NOMO-1 treated with dmso at 0.1 percent for 144 hours (cell line): ENCODE measurements at regions not wholly inside any gene's neighbourhood (a gene's known extent, or its start where the extent isn't known, plus 50 kb on each side); places are given as distances from the start of the nearest gene placed in this dataset.

ENCODE experiments used
- DNase-seq: peaks from one replicate; lab custom pipeline; 2025; ENCODE audit not compliant: unreplicated experiment; lab: John Stamatoyannopoulos, UW

DNA sequence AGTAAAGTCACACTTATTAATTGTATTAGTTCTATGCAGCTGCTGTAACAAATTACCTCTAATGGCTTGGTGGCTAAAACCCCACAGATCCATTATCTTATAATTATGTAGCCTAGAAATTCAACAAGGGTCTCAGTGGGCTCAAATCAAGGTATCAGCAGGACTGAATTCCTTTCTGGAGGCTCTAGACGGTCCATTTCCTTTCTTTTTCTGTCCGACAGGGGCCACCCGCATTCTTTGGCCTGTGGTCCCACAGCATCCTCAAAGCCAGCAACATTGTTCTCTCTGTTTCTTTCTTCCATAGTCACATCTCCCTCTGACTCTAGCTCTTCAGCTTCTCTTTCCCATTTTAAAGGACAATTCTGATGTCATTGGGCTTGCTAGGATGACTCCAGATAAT is 276.3 kb upstream of the ZNF717 start:
- no peak for DNase-seq

DNA sequence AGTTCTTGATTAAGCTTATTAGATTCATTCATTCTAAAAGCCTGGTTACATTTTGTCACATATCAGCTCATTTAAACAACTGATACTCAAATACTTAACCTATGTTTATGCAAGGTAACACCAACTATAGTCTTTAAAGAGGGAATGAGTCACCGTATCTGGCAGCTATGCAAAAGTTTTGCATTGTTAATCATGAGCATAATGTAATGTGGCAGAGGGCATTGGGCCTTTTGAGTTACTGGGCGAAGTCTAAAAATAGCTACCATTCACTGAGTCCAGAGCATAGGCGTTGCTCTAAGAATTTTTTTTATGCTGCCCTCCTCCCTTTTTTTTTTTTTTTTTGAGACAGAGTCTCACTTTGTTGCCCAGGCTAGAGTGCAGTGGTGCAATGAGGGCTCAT is 277.7 kb upstream of the ZNF717 start:
- DNase-seq: no peak

DNA sequence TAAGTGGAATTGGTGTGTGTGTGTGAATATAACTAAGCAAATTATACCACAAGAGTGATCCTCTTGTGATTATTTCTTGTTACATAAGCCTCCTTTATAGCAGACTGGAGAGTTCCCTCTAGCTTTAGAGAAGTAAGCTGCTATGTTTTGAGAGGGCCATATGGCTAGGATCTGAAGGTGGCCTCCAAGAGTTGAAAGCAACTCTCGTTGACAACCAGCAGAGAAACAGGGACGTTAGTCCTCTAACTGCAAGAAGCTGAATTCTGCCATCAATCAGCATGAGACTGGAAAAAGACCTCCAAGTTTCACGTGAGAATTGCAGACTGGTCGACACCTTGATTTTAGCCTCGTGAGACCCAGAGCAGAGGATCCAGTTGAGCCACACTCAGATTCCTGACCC is 278.5 kb upstream of the ZNF717 start:
- DNase-seq: no peak

DNA sequence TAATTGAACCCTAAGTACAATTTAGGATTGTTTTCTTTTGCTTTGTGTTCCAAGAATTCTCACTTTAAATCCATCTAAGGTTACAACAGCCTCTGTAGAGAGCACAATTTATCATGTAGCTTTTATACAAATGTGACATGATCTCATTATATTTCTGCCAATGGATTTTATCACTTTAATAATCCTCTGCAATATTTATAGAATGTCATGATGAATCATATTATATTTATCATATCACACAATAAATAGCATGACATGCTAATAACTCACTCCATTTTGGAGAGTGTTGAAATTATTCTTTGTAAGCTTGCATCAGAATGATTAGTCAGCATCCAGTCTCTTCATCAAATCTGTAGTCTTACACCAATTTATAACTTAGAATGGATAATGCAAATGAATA is 280.6 kb upstream of the ZNF717 start:
- no peak for DNase-seq

DNA sequence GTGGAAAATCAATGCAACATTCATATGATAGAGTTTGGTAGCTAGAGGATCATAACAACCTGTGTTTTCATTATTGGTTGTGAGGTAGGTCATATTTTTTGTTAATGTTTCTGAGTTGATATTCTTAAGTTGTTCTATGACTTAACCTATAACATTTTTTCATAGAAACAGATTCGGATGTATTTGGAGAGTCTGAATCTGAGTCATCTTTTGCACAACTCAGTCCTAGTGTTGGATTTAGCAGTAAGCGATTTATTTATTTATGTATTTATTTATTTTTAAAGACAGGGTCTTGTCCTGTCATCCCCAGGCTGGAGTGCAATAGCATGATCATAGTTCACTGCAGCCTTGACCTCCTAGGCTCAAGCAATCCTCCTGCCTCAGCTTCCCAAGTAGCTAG is 292.8 kb upstream of the ZNF717 start:
- no peak for DNase-seq

DNA sequence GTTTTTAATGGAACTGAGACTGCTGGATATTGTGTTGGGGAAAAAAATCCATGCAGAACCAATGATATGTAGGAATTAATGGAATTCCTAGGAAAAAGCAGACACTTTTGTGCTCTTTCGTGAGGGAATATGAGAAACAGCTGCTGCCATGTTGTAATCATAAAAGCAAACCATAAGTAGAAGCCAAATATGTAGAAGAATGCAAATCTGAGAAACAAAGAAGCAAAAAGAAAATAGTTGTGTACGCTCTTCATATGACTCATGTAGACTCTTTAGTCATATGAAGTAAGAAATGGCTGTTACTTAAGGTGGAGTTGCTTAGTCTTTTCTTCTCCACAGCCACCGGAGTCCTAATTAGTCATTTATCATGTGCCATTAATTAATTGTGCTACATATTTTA is 298.6 kb upstream of the ZNF717 start:
- DNase-seq: no peak

DNA sequence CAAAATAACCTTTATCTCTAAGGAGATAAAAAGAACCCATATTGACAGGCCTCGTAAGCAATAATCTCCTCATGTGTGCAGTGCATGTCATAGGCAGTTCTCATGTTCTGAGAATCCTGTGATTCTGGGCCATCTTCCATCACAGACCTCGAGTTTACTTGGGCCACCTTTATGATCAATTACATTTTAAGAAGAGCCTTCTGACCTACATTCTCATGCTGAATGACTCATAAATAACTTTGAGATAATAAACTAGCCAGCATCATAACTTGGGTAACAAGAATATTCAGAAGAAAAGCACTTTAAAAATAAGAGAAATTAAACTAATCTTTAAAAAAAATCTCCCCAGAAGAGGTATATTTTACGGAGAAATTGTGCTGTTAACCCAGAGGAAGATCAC is 310.7 kb upstream of the ZNF717 start:
- no peak for DNase-seq

DNA sequence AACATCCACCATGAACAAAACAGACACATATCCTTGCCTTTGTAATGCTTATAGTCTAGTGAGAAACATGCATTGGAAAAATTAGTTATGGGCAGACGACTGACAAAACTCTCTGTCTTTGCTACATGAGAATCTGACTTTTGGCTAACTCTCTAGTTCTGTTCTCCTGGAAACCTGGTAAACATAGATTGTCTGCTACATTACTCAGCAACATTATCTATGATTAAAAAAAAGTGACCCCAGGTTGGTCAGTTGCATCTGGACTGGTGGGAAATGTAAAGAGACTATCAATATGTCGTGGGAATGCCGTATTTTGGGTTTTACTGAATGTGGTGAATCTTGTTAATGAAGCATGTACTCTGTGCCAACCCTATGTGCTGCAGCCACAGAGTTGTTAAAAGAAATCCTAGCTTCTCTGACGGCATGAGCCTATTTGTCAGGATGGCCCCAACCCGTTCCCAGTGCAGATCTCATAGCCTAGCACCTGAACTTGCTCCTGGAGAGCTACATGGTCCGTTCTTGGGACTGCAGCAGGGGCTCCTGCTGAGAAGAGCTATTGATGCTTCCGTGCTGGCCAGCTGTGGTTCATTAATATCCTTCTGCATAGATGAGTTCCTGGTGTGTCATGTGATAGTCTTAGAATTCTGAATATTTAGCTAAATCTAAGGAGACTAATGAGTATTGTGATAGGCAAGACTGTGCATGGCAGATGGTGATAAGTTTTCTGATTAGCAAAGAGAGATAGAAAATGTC is 311.7 kb upstream of the ZNF717 start:
- DNase-seq: no peak

DNA sequence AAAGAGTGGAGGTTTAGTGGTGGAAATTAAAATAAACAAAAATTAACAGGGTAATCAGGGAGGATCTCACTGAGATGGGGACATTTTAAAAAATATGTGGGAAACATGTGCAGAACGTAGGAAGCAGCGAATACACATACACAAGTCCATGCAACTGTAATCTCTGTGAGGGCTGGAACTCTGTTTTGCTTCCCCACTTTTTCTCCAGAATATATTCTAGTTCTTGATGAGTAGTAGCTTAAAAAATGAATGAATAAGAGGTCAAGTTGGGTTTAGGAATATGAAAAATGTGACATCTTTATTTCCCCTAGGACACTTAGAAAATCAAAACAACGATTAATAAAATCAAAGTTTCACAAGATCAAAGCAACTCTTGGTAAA is 312.2 kb upstream of the ZNF717 start:
- DNase-seq: no peak

DNA sequence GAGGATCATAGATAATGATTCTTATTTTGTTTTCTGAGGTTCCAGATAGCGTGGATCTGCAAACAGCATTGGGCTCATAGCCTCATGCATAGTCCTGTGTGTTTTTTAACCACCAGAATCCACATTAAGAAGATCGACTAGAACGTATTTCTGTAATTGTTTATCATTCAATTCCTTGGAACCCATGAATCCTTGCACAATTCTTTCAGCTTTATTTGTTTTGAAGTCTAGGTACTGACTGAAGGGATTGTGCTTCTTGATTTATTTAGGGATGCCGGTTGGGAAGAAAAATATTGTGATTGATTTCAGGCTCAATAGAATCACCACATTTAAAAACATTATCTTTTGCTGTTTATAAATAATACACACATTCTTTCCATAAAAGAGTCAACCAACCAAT is 314.6 kb upstream of the ZNF717 start:
- DNase-seq: no peak

DNA sequence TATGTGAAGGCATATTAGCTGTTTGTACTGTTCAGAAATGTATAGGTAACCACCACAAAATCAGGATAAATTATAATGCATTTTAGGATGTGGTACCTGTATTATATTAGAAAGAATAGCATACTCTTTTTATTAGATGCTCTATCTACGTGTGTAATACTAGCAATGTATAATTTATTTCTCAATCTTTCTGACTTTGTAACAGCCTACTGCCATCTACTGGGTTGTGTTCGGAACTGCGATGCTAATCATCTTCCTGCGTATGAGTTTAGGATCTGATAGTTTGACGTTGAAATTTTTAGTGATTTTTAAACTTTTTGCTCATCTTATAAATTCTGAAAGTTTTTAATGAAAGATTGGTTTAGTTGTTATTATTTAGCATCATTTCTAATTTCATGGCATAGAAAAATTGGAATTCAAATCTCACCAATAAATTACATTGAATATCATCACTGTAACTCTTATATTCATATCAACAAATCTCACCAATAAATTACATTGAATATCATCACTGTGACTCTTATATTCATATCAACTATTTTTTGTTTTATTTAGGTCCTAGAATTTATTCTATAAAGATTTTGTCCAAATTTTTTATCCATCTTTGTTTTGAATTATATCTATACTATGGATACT is 322.7 kb upstream of the ZNF717 start:
- DNase-seq: no peak

DNA sequence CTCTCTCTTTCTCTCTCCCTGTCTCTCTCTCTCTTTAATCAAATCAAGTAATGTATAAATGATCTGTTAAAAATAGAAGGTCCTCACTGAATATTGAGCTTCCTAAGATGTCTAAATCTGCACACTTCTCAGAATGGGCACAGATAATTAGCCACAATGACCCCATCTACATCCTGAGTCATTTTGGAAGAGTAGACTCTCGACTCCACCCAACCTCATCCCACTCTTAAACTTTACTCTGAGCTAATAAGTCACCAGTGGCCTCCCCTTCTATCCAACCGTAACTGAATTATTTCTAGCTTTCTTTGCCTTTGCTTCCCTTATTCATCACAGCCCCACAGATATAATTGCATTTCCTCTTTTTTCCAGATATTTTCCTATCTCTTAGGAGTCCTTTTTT is 326.5 kb upstream of the ZNF717 start:
- no peak for DNase-seq

DNA sequence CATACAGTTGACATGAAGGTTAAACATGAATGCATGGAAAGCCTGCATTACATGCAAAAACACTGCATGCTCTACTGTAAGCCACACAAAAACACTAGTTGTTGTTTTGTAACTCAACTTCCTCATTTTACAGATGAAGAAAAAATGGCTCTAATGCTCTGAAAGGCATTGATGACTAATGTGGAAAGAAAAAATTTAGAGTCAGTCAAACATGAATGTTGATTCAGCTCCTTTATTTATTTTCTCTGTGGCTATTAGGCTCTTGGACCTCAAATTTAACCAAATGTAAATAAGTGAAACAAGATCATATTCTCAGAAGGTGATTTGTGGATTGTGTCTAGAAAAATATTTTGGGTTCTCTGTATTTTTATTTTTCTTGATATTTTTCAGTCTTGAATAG is 336.7 kb upstream of the ZNF717 start:
- peak; percentile 5 for DNase-seq

DNA sequence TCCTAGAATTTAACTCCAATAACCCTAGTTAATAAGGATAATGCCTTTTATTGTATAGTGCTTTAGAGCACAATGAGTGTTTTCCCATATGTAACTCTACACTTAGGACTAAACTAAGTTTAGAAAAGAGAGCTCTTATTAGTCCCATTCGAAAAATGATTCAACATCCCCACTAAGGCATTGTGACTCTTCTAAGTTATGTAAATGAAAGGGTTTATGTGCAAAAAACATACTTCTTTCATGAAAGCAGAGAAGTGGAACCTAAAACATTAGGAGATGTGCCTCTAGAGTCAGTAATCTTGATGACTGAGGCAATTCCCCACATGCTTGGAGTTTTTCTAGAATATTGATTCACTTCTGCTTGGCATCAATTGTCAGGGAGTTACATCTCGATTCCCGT is 344.1 kb upstream of the ZNF717 start:
- DNase-seq: no peak

DNA sequence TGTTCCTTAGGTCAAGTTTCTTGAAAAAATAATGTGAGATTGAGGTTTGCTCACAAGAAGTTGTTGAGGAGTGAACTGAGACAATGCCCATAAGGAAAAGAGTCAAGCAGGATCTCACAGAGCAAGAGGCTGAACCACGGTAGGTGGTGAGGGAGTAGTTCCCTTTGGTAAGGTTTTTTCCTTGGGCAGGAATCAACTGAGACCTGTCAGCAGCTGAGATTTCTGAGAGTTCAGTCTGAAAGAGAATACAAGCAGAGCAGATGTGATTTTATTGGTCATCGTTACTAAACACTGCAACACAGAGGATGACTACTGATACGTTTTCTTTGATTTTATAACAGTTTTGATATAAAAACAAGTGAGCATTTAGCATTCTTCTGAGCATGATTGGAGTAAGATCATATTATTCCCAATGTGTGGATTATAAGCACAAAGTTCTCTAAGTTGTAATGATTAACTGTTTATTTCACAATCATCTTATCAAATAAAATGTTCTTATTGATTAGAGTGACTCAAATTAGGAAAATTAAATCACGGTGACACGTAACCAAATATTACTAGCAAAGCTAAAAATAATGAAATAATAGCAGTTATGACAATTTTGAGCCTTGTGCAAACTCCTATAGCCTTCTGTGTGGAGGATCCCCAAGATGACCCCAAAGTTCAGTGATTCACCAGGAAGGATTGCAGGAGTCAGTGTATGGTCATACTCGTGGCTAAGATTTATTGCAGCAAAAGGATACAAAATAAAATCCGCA is 346.2 kb upstream of the ZNF717 start:
- DNase-seq: no peak

DNA sequence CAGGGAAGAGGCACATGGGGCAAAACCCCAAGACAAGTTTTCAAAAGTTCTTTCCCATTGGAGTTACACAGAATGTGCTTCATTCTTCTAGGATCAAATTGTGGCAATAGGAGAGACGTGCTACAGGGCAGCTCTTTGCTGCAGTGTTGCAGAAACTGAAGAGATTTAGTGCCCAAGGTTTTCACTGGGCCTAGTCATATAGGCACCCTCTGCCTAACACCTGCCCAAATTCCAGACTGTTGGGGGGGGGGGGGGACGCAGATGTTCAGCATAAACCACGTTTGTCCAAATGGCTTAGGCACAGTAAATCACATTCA is 346.8 kb upstream of the ZNF717 start:
- DNase-seq: no peak

DNA sequence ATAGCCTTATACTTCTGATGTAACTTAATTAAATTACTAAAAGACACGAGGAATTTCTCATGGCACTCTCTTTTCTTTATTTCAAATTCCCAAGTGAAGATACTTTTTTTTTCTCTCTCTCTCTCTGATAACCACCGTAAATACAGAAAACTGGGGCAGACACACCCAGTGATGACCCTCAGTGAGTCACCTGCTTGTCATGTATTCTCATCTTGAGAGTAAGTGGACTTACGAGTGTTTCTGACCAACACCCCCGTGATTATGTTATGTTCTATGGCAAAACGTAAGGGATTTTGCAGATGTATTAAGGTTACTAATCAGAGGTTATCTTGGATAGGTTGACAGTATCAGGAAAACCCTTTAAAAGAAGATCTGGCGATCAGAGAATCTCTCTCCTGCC is 348.8 kb upstream of the ZNF717 start:
- DNase-seq: no peak

DNA sequence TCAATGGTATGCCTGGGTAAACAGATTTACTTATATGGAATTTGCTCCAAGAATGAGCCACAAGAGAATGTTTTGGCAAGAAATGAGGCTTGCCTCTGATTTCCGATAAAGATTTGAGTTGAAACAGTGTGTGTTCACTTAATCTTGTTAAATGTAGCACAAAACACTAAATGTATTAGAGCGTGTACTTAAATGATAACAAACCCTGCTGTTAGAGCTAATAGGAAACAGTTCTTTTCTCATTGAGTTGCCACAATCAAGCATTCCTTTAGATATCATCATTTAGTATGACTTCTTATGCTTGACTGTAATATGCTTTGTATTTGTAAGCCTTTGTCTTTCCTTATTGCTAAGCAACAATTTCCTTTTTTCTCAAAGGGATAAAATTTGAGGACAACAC is 353.6 kb upstream of the ZNF717 start:
- DNase-seq: no peak

DNA sequence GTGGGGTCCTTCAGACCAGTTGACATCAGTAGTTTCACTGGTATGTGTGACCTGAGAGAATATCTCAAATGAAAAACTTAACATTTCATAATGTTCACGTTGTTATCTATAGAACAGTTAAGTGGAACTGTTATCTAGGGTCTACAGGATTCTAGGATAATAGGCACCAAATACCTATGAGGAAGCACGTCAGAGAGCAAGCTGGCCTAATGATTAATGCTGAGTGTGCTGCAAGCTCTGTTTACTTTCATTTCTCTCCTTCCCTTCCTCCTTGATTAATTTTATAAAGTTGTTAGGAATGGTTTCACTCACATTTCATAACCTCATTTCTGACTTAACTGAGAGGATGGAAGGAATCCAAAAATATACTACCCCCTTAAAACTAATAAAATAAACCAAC is 362.5 kb upstream of the ZNF717 start:
- DNase-seq: no peak

DNA sequence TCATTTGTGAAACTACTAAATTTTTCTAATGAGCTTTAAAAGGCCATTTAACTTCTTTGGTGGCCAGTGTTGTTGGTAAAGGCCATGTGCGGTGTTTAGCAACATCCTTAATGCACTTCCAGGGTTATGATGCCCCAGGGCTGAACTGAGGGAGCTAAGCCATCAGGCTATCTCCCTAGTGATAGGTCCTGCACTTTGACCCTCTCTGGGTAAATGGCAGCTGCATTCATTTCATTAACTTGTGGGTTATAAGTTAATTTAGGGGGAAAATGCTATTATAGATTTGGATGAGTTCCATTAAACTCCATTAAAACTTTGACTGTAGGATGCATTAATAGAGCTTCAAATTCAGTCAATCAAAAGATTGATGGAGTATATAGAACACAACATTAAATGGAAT is 366.7 kb upstream of the ZNF717 start:
- DNase-seq: no peak

DNA sequence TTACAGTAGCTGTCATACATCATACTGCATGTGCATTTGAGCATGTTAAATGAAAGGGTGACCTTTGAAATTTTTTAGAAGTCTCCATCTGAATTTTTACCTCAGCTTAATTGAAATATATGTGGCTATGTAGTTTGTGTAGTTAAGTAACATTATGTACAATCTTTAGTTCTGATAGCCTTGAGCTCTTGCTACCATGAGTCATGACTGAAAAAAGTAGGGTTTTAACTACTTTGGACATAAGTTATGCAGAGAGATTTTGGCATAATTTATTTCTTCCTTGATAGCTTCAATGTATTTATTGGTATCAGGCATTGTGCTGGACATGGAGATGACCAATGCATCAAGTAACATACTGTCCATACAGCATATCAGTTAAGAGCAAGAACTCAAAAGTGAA is 376.5 kb upstream of the ZNF717 start:
- DNase-seq: no peak

DNA sequence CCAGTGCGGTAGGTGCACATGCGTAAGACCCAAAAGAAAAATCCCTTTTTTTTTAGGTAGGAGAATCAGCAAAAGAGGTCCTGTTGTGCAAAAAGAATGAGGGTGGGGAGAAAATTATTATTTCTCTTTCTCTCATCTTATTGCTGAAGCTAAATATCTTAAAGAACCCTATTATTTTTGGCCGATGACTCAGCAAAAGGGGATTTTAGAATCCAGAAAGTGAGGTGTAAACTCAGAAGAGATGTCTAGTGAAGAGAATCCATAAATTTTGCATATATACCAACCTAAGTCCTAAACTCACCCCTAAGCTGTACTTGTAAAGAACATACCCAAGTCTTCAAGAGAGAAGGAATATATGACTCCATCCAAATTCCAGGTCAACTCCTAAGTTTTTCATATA is 386.3 kb upstream of the ZNF717 start:
- DNase-seq: no peak

DNA sequence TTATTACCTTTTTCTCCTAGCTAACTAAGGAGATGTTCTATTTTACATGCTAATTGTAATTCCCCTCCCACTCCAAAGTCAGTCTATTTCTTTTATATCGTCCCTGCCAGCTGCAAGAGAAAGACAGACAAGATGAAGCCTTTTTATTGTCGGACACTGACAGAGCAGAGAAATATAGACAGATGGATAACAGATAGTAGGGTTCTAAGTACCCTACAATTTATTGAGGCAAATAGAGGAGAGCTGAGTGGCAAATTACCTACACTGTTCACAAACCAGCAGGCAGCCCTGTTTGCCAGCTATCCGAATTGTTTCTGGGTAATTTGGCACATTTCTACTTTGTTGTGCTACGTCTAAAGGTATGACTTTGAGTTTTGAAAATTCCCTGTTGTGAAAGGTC is 392.3 kb upstream of the ZNF717 start:
- DNase-seq: no peak
